Stromal cell of bone marrow (primary cell): ENCODE measurements at regions not wholly inside any gene's neighbourhood (a gene's known extent, or its start where the extent isn't known, plus 50 kb on each side); places are given as distances from the start of the nearest gene placed in this dataset.

Source experiments
- DNase-seq: peaks from one replicate; pipeline ENCODE4 v3.0.0-alpha.2; 2012; ENCODE audit warnings: low read depth

- no peak for DNase-seq
Observed at GRCh38 chr2:239778861-239779558, 246.1 kb downstream of the NDUFA10 start.

GRCh38 chr2:239778042-239778851, 246.9 kb downstream of the NDUFA10 start:
- DNase-seq = no peak

- DNase-seq = no peak
Observed at GRCh38 chr2:239777219-239777618, 247.9 kb downstream of the NDUFA10 start.

GRCh38 chr2:239776436-239777005, 248.6 kb downstream of the NDUFA10 start:
- DNase-seq = no peak

- DNase-seq = no peak
Observed at GRCh38 chr2:239775623-239776435, 249.3 kb downstream of the NDUFA10 start.

- DNase-seq = no peak
Observed at GRCh38 chr2:239774933-239775622, 250.1 kb downstream of the NDUFA10 start.

- no peak for DNase-seq
Observed at GRCh38 chr2:239774142-239774462, 251.0 kb downstream of the NDUFA10 start.

- DNase-seq = no peak
Observed at GRCh38 chr2:239773228-239774141, 251.7 kb downstream of the NDUFA10 start.

GRCh38 chr2:239772721-239773120, 252.4 kb downstream of the NDUFA10 start:
- no peak for DNase-seq

- no peak for DNase-seq
Observed at GRCh38 chr2:239770246-239770639, 254.9 kb downstream of the NDUFA10 start.

GRCh38 chr2:239769554-239770245, 255.4 kb downstream of the NDUFA10 start:
- DNase-seq = no peak

- DNase-seq = no peak
Observed at GRCh38 chr2:239768907-239769553, 256.1 kb downstream of the NDUFA10 start.

GRCh38 chr2:239768031-239768790, 256.9 kb downstream of the NDUFA10 start:
- no peak for DNase-seq

GRCh38 chr2:239767021-239767905, 257.9 kb downstream of the NDUFA10 start:
- DNase-seq = no peak

- no peak for DNase-seq
Observed at GRCh38 chr2:239765911-239766310, 259.2 kb downstream of the NDUFA10 start.

GRCh38 chr2:239765076-239765845, 259.9 kb downstream of the NDUFA10 start:
- no peak for DNase-seq
